ENCODE measurements at regions not wholly inside any gene's neighbourhood (a gene's known extent, or its start where the extent isn't known, plus 50 kb on each side); places are given as distances from the start of the nearest gene placed in this dataset.

- TF ChIP-seq CTCF (IDR thresholded peaks at IDR 0.05; ENCODE audit: low read length) (no peak), EZH2phosphoT487 (IDR thresholded peaks at IDR 0.05; ENCODE audit: low read length) (no peak), EZH2 (optimal IDR thresholded peaks at IDR 0.05; ENCODE audit: low read depth, low read length) (no peak)
- H3K4me1 ChIP-seq (ENCODE audit: low read length): no peaks in the 10 kb centered on the region
- H3F3A ChIP-seq (ENCODE audit: insufficient read depth, low read length): no peaks in the 10 kb centered on the region
- no peak overlapping the region for H3K9ac ChIP-seq (ENCODE audit: low read length)
- no peak for DNase-seq
- H3K9me3 ChIP-seq (replicated peaks; ENCODE audit: insufficient read depth, low read length): no peaks in the 10 kb centered on the region
- no peaks in the 10 kb centered on the region for H3K27me3 ChIP-seq (replicated peaks; ENCODE audit: insufficient read depth, low read length)
- H3K36me3 ChIP-seq (replicated peaks; ENCODE audit: insufficient read depth, low read length): no peaks in the 10 kb centered on the region
- no peak overlapping the region for H2AFZ ChIP-seq (ENCODE audit: low read length)
- H4K20me1 ChIP-seq (ENCODE audit: insufficient read depth, low read length): no peaks in the 10 kb centered on the region
- H3K27ac ChIP-seq (ENCODE audit: low read length): no peak overlapping the region
- H3K4me3 ChIP-seq (ENCODE audit: low read length): no peak overlapping the region
- no peaks in the 10 kb centered on the region for H3K9me2 ChIP-seq (replicated peaks; ENCODE audit: insufficient read depth, low read length)
- H3K79me2 ChIP-seq (ENCODE audit: low read length): no peaks in the 10 kb centered on the region
- no peak overlapping the region for H3K4me2 ChIP-seq (ENCODE audit: low read depth, low read length)
Measured at GRCh38 chr6:22035690-22036089, 261.1 kb downstream of the PRL start.

GRCh38 chr6:22036275-22036674 is 260.6 kb downstream of the PRL start:
- Histone ChIP-seq H4K20me1 (ENCODE audit: insufficient read depth, low read length) (no peaks in the 10 kb centered on the region), H3K4me1 (ENCODE audit: low read length) (no peaks in the 10 kb centered on the region), H3K9ac (ENCODE audit: low read length) (no peak overlapping the region), H3K79me2 (ENCODE audit: low read length) (no peaks in the 10 kb centered on the region), H3K36me3 (replicated peaks; ENCODE audit: insufficient read depth, low read length) (no peaks in the 10 kb centered on the region), H3K9me3 (replicated peaks; ENCODE audit: insufficient read depth, low read length) (no peaks in the 10 kb centered on the region), H3K4me3 (ENCODE audit: low read length) (no peak overlapping the region), H3K4me2 (ENCODE audit: low read depth, low read length) (no peak overlapping the region), H2AFZ (ENCODE audit: low read length) (no peak overlapping the region), H3F3A (ENCODE audit: insufficient read depth, low read length) (no peaks in the 10 kb centered on the region), H3K9me2 (replicated peaks; ENCODE audit: insufficient read depth, low read length) (no peaks in the 10 kb centered on the region), H3K27me3 (replicated peaks; ENCODE audit: insufficient read depth, low read length) (no peaks in the 10 kb centered on the region), H3K27ac (ENCODE audit: low read length) (no peak overlapping the region)
- no peak for DNase-seq
- TF ChIP-seq EZH2phosphoT487 (IDR thresholded peaks at IDR 0.05; ENCODE audit: low read length) (no peak), CTCF (IDR thresholded peaks at IDR 0.05; ENCODE audit: low read length) (no peak), EZH2 (optimal IDR thresholded peaks at IDR 0.05; ENCODE audit: low read depth, low read length) (no peak)

- H3F3A ChIP-seq (ENCODE audit: insufficient read depth, low read length): no peaks in the 10 kb centered on the region
- H2AFZ ChIP-seq (ENCODE audit: low read length): no peak overlapping the region
- H3K9me3 ChIP-seq (replicated peaks; ENCODE audit: insufficient read depth, low read length): no peaks in the 10 kb centered on the region
- H3K36me3 ChIP-seq (replicated peaks; ENCODE audit: insufficient read depth, low read length): no peaks in the 10 kb centered on the region
- no peak for TF ChIP-seq CTCF (IDR thresholded peaks at IDR 0.05; ENCODE audit: low read length)
- TF ChIP-seq EZH2phosphoT487 (IDR thresholded peaks at IDR 0.05; ENCODE audit: low read length): no peak
- TF ChIP-seq EZH2 (optimal IDR thresholded peaks at IDR 0.05; ENCODE audit: low read depth, low read length): no peak
- H3K4me1 ChIP-seq (ENCODE audit: low read length): no peaks in the 10 kb centered on the region
- no peak overlapping the region for H3K4me3 ChIP-seq (ENCODE audit: low read length)
- no peaks in the 10 kb centered on the region for H3K9me2 ChIP-seq (replicated peaks; ENCODE audit: insufficient read depth, low read length)
- no peaks in the 10 kb centered on the region for H3K79me2 ChIP-seq (ENCODE audit: low read length)
- H3K4me2 ChIP-seq (ENCODE audit: low read depth, low read length): no peak overlapping the region
- no peak for DNase-seq
- H3K27ac ChIP-seq (ENCODE audit: low read length): no peak overlapping the region
- no peaks in the 10 kb centered on the region for H4K20me1 ChIP-seq (ENCODE audit: insufficient read depth, low read length)
- no peaks in the 10 kb centered on the region for H3K27me3 ChIP-seq (replicated peaks; ENCODE audit: insufficient read depth, low read length)
- H3K9ac ChIP-seq (ENCODE audit: low read length): no peak overlapping the region
Measured at GRCh38 chr6:22036699-22037098, 260.1 kb downstream of the PRL start.

Measured in MM.1S (cell line).